Skin of body (tissue), 1 donor: ENCODE measurements at regions not wholly inside any gene's neighbourhood (a gene's known extent, or its start where the extent isn't known, plus 50 kb on each side); places are given as distances from the start of the nearest gene placed in this dataset.
"Not testable (repeated sequence)": the region's sequence is repeated elsewhere in the genome, so short reads cannot be mapped to it uniquely, and the experiment has no call there.

Experiments used
- DNase-seq: peaks from one replicate; lab custom pipeline; 2025; lab: John Stamatoyannopoulos, UW

GRCh38 chr6:140217283-140217682 is 842.8 kb upstream of the CITED2 start:
- no peak for DNase-seq

- no peak for DNase-seq
Measured at GRCh38 chr6:140209775-140210174, 835.3 kb upstream of the CITED2 start.

GRCh38 chr6:140208286-140208685 is 833.8 kb upstream of the CITED2 start:
- no peak for DNase-seq

GRCh38 chr6:140205795-140206593 is 831.5 kb upstream of the CITED2 start:
- DNase-seq, result no peak

DNA sequence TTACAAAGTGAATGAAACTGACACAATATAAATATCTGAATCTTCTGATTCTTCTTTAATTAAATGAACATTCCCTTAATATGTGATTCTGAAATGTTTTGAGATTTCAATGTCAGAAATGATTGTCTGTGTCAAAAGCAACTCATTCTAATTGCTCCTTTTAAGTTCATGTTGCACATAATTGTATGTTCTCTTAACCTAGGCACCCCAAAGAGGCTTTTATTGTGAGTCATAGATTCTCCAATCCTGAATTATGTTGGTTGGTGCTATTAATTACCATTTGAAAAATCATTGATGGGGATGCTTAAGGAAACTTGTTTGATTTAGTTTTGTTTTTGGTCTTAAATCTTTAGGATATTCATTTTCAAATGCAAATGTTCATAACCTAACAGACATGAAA is 829.7 kb upstream of the CITED2 start:
- no peak for DNase-seq

DNA sequence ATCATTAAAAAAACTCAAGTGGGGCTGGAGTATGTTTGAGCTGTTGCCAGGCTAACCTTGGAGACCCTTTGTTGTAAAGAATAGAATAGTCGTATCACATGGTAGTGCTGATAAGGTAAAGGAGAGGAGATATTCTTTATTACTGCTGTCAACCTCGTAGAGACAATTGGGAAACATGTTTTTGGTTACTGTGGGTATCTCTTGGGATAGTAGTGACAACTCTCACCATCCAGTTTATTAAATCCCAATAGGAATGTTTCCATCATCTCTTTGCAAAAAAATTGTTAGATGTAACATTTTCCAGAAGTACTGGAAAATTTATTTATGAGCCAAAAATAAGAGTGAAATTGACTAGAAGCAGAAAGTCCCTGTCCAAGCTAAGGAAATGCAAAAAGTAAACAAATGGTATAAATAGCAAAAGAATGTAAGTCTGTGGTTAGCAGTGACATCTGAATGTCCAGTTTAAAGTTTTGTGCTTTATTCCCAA is 829.3 kb upstream of the CITED2 start:
- peak; percentile 69 for DNase-seq

DNA sequence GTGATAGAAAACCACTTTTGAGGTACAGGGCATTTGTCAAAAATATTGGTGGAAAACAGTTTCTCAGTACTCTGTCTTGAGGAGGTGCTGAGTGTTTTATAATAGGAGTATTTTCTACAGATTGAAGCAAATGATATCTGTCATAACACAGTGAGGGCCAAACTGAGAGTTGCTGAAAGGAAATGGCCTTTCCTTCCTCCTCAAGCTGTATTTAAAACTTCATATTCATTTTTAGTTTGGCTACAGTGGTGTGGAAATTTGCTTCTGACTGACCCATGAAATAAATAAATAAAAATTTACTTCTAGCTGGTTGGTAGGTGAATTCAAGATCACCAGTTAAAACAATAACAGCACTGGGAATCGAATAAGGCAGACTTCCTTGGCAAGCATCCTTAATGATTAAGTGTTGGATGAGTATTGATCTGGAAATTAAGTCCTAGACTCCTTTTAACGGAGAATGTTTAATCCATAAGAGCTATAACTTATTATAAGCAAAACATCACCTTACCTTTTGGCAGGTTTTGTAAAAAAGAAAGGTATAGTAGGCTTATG is 828.6 kb upstream of the CITED2 start:
- DNase-seq, result no peak

GRCh38 chr6:140201787-140202458 is 827.5 kb upstream of the CITED2 start:
- DNase-seq, result no peak

GRCh38 chr6:140193269-140193668 is 818.8 kb upstream of the CITED2 start:
- no peak for DNase-seq

GRCh38 chr6:140192018-140192417 is 817.6 kb upstream of the CITED2 start:
- no peak for DNase-seq

GRCh38 chr6:140189263-140189662 is 814.8 kb upstream of the CITED2 start:
- DNase-seq, result not testable (repeated sequence)

DNA sequence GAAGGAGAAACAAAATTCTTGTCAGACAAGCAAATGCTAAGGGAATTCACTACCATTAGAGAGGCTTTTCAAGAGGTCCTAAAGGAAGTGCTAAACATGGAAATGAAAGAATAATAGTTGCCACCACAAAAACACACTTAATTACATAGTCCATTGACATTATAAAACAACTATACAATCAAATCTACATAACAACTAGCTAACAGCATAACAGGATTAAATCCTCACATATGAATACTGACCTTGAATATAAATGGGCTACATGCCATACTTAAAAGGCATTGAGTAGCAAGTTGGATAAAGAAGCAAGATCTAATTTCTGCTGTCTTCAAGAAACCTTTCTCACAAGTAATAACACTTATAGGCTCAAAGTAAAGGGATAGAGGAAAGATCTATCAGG is 811.5 kb upstream of the CITED2 start:
- DNase-seq, result no peak

- DNase-seq, result no peak
Measured at GRCh38 chr6:140183881-140184280, 809.4 kb upstream of the CITED2 start.

GRCh38 chr6:140182821-140183220 is 808.4 kb upstream of the CITED2 start:
- DNase-seq, result no peak

DNA sequence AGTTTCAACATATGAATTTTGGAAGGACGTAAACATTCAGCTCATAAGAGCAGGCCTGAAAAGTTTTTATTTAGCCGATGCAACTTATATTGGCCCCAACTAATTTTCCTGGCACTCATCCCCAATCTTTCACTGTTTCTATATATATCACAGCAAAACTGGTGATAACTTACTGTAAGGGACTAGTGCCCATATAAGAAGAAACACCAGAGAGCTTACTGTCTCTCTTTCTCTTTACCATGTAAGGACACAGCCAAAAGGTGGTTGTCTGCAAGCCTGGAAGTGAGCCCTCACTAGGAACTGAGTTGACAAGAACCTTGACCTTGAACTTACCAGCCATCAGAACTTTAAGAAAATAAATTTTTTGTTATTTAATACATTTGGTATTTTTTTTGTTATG is 807.4 kb upstream of the CITED2 start:
- DNase-seq, result no peak

- no peak for DNase-seq
Measured at GRCh38 chr6:140180306-140180705, 805.9 kb upstream of the CITED2 start.

- no peak for DNase-seq
Measured at GRCh38 chr6:140178935-140179334, 804.5 kb upstream of the CITED2 start.

- no peak for DNase-seq
Measured at GRCh38 chr6:140178520-140178919, 804.1 kb upstream of the CITED2 start.

DNA sequence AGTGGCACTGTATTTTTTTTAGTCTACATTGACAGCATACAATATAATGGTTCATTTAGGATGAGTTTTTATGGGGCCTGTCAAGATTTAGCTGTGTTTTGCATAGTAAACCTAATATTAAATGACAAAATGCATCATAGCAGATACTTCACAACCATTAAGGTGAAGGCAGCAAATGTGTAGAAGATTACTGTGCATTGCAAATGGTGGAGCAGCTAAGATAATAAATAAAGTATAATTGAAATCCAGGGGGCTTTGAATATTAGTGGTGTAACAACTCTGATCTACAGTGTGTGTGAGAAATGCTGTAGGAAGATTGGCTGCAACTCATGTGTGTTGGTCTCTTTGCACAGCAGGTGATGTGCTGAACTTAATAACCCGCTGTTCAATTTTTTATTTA is 801.9 kb upstream of the CITED2 start:
- no peak for DNase-seq

- no peak for DNase-seq
Measured at GRCh38 chr6:140175486-140175885, 801.0 kb upstream of the CITED2 start.

GRCh38 chr6:140174524-140174923 is 800.1 kb upstream of the CITED2 start:
- DNase-seq, result no peak

DNA sequence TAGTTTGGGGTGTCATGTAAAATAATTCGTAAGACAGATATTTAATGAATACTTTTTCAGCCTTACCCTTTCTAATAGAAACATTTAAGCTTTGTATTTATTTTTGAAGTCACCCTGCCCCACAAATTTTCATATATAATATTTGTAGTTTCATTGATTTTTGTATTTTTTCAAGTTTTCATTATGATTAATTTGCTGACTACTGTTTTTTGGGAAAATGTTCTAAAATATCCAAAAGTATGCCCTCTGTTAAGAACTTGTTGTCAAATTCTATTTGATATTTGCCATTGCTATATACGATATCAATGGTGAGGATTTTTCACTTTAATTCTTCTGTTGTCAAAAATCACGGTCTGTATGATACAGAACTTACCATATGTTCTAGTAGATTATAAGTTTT is 793.9 kb upstream of the CITED2 start:
- no peak for DNase-seq

DNA sequence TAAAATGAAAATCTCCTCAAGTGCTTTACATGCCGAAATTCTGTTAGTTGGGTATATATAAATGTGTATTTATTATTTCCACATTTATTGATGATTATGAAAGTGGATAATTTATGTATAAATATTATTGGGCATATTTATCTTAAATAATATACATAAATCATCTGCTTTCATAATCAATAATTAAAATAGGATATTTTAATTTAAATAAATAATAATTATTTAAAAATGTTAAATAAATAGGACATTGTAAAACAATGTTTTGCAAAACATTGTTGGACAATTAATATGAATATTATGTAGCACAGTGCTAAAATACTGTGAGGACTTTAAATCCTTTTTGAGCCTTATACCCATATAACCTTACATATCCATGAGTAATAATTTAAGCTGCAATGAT is 786.5 kb upstream of the CITED2 start:
- no peak for DNase-seq
